ENCODE measurements at regions not wholly inside any gene's neighbourhood (a gene's known extent, or its start where the extent isn't known, plus 50 kb on each side); places are given as distances from the start of the nearest gene placed in this dataset.

DNA sequence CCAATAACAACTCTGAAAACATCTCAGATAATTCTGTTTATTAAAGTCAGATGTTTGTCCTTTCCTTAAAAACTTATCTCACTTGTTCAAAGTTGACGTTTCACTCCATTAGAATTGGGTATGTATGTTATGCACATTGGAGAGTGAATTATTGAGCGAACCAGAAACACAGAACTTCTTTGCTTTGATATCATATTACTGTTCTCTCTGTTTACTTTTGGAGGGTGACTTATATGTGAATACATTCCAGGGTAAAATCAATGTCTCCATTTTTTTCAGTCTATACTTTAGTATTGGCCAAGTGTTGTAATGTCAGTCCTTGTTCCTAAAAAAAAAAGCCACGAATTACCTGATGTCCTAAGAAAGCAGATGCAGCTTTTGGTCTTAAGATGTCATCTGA is 307.4 kb downstream of the CSNK1G3 start:
- TF ChIP-seq, protein P1, sequence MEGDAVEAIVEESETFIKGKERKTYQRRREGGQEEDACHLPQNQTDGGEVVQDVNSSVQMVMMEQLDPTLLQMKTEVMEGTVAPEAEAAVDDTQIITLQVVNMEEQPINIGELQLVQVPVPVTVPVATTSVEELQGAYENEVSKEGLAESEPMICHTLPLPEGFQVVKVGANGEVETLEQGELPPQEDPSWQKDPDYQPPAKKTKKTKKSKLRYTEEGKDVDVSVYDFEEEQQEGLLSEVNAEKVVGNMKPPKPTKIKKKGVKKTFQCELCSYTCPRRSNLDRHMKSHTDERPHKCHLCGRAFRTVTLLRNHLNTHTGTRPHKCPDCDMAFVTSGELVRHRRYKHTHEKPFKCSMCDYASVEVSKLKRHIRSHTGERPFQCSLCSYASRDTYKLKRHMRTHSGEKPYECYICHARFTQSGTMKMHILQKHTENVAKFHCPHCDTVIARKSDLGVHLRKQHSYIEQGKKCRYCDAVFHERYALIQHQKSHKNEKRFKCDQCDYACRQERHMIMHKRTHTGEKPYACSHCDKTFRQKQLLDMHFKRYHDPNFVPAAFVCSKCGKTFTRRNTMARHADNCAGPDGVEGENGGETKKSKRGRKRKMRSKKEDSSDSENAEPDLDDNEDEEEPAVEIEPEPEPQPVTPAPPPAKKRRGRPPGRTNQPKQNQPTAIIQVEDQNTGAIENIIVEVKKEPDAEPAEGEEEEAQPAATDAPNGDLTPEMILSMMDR (IDR thresholded peaks at IDR 0.05; ENCODE audit: control insufficient read depth, insufficient read depth, low read depth, low read length, missing control alignments) = no peak
- no peak overlapping the region for H3K4me3 ChIP-seq (ENCODE audit: control insufficient read depth, low read depth, low read length)
- no peak for DNase-seq (ENCODE audit: low read depth)

DNA sequence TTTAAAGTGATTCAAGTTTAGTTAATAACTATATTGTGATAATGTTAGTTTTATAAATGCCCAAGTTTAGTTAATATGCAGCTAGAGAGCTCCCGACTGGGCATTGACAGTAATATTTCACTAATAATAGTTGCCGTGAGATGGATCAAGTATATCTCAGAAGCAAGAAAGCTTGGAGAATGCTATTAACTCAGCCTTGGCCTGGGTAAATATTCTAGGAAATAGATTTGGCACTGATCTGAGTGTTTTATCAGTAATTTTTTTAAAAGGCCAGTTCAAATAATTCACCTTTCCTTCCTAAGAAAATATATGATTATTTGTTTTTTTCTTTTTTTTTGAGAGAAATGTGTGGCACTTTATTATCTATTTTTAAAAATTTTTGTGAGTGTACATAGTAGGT is 305.3 kb downstream of the CSNK1G3 start:
- TF ChIP-seq, protein P1 (IDR thresholded peaks at IDR 0.05; ENCODE audit: control insufficient read depth, insufficient read depth, low read depth, low read length, missing control alignments) = no peak
- no peak for DNase-seq (ENCODE audit: low read depth)
- no peak overlapping the region for H3K4me3 ChIP-seq (ENCODE audit: control insufficient read depth, low read depth, low read length)

DNA sequence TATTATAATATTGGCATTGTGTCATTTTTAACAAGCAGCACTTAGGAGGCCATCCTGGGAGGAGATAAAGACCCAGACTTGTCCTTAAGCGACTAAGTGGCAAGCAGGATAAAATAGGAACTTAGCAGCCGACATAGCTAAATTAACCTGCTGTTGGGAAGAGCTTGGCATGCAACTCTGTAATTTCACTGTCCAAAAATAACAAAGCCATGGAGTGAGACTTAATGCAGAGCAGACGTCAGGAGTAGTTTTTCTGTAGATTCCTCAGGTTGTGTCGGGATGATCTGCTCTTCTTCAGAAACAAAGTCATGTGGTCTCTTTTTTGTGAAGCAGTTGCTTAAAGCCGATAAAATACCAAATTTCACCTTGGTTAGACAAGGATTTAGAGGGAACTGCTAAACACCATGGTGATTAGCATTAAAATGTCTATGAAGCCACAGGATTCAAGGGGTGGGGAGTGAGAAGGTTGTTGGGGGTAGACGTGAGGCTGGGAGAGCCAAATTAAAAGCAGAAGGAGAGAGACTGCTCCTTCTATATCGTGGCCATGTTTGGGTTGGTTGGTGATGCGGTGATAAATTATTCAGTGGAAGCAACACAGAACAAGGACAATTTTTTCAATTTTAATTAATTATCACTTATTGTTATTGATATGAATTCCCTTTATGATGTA is 303.0 kb downstream of the CSNK1G3 start:
- TF ChIP-seq, protein P1 (IDR thresholded peaks at IDR 0.05; ENCODE audit: control insufficient read depth, insufficient read depth, low read depth, low read length, missing control alignments) = no peak
- H3K4me3 ChIP-seq (ENCODE audit: control insufficient read depth, low read depth, low read length) = no peak overlapping the region
- DNase-seq (ENCODE audit: low read depth) = no peak

DNA sequence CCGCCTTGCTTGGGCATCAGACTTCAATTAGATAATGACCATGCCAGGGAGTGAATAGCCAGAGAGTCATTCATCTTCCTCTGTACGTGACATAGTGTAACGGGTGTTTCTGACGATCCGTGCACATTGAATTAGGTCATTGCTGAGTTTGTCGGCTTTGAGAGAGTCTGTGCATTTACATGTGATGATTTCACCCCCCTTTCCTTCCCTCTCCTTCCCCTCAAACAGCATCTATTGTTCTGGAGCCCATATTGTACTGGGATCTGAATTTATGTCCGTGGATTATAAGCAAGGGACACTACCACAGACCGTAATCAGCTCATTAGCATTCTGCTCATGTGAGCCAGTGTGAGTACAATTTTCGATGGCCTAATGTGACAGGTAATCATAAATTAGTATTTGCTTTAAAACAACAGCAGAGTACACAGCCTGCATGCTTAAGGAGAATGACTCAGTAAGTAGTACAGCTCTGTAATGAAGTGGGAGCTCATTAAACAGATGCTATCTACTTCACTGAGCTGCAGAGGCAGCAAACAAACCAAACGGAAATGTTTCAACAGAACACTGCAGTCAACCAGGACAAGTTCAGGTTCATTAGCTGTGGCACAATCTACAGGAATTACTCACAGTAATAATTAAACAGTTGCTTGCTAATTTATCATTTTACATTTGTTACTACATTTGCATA is 302.1 kb downstream of the CSNK1G3 start:
- no peak overlapping the region for H3K4me3 ChIP-seq (ENCODE audit: control insufficient read depth, low read depth, low read length)
- TF ChIP-seq, protein P1 (IDR thresholded peaks at IDR 0.05; ENCODE audit: control insufficient read depth, insufficient read depth, low read depth, low read length, missing control alignments) = no peak
- DNase-seq (ENCODE audit: low read depth) = peak; percentile 17

DNA sequence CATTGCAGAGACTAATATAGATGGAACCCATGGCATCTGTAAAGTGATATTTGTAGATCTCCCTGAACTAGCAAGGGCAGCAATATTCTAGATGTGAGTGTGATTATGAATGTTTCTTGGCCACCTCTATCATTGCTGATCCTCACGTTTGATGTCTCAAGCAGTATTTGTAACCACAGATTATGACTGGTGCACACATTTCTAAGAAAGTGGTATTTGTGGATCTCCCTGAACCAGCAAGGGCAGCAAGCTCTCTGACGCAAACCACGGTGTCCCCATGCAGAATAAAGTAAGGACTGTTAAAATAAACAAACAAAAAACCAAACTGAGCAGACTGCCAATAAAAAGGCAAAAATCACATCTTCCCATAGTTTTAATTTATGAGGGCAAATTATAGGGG is 301.3 kb downstream of the CSNK1G3 start:
- TF ChIP-seq, protein P1 (IDR thresholded peaks at IDR 0.05; ENCODE audit: control insufficient read depth, insufficient read depth, low read depth, low read length, missing control alignments) = no peak
- no peak for DNase-seq (ENCODE audit: low read depth)
- no peak overlapping the region for H3K4me3 ChIP-seq (ENCODE audit: control insufficient read depth, low read depth, low read length)

DNA sequence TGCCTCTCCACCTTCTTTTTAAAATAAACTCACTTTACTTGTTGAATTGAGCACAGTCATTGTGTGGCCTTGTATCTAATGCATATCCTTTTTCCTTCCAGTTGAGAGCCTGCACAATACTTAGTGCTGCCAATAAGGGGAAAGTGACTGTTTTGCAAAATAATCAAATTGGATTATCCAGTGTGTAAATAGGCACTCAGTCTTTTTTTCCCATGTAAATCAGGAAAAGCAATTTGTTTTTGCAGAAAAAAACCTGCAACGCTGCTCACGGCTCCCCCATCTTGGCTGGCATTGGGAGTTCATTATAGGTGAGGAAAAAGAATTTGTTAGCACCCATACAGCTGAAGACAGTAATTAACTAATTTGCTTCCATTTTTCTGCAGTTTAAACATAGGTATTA is 299.9 kb downstream of the CSNK1G3 start:
- H3K4me3 ChIP-seq (ENCODE audit: control insufficient read depth, low read depth, low read length) = no peak overlapping the region
- no peak for DNase-seq (ENCODE audit: low read depth)

More for the DNA sequence above, 299.9 kb downstream of the CSNK1G3 start:
- TF ChIP-seq, protein P1 (IDR thresholded peaks at IDR 0.05; ENCODE audit: control insufficient read depth, insufficient read depth, low read depth, low read length, missing control alignments) = no peak
